OCI-LY7 (cell line): ENCODE measurements at regions not wholly inside any gene's neighbourhood (a gene's known extent, or its start where the extent isn't known, plus 50 kb on each side); places are given as distances from the start of the nearest gene placed in this dataset.

ENCODE experiments used
- CTCF ChIP-seq: fragments of 200-600 bp; sonication (generic); conservative IDR thresholded peaks from 2 replicates; pipeline ENCODE4 v1.5.1; 2014; ENCODE audit warnings: mild to moderate bottlenecking, antibody characterized with exemption, low read length, moderate library complexity, mixed read lengths
- EZH2phosphoT487 ChIP-seq: fragments of 200-600 bp; sonication (generic); IDR thresholded peaks from 2 replicates; pipeline ENCODE4 v1.6.1; 2018; ENCODE audit warnings: low read depth, borderline replicate concordance, mild to moderate bottlenecking, mixed run types, antibody characterized with exemption, low read length, moderate library complexity, mixed read lengths

- no peak for TF ChIP-seq CTCF
- TF ChIP-seq EZH2phosphoT487: no peak
Observed at GRCh38 chr4:60389633-60390032, 810.5 kb upstream of the ADGRL3 start.
